ENCODE measurements at regions not wholly inside any gene's neighbourhood (a gene's known extent, or its start where the extent isn't known, plus 50 kb on each side); places are given as distances from the start of the nearest gene placed in this dataset.

DNA sequence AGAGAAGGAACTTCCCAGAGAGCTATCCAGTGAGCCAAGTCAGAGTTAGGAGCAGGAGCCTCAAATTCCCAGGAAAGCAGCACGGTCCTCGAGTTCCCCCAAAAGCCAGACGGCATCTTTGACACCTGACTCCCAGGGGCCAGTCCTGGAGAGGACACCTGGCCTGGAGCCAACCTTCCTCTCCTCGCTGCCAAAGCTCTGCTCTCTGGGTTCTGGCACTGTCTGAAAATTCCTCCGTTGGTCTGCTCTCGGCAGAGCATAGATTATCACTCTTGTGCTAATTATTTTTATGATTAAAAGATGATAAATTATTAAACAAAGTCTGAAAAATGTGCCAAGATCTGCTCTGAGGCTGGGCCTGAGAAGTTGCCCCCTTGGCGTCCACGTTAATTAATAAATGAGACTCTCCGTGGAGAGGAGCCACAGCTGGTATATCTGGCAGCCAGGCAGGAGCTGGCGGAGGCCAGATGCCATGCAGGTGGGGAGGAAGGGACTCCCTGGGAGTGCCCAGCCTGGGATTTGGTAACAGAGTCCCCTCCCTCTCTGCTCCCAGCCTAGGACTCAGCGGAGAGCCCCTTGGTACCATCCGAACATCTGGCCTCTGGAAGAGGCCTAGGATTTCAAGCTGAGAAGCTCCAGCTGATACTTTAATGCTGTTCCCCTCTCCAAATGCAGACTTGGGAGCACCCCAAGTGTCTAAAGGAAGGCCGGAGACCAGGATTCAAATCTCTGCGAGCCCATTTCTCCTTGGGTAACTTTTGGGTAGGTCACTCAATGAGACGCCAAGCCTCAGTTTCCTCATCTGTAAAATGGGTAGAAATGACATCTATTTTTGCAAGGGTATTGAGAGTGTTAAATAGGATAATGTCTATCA lies 163.7 kb upstream of the POU3F1 start:
- Mint-ChIP-seq H3K4me3 (no peak overlapping the region), H3K27me3 (peaks cover 23 to 44% (median 41%) of the 10 kb centered on the region in 3 donors), H3K36me3 (no peaks in the 10 kb centered on the region), H3K27ac (no peak overlapping the region), H3K4me1 (peaks cover 13 to 24% (median 16%) of the 10 kb centered on the region in 3 donors), H3K9me3 (peaks cover 0 to 2% (median 0%) of the 10 kb centered on the region in 7 donors)
- ATAC-seq (ENCODE audit: low read depth in 2 of 2) (no peak), DNase-seq (no peak)

DNA sequence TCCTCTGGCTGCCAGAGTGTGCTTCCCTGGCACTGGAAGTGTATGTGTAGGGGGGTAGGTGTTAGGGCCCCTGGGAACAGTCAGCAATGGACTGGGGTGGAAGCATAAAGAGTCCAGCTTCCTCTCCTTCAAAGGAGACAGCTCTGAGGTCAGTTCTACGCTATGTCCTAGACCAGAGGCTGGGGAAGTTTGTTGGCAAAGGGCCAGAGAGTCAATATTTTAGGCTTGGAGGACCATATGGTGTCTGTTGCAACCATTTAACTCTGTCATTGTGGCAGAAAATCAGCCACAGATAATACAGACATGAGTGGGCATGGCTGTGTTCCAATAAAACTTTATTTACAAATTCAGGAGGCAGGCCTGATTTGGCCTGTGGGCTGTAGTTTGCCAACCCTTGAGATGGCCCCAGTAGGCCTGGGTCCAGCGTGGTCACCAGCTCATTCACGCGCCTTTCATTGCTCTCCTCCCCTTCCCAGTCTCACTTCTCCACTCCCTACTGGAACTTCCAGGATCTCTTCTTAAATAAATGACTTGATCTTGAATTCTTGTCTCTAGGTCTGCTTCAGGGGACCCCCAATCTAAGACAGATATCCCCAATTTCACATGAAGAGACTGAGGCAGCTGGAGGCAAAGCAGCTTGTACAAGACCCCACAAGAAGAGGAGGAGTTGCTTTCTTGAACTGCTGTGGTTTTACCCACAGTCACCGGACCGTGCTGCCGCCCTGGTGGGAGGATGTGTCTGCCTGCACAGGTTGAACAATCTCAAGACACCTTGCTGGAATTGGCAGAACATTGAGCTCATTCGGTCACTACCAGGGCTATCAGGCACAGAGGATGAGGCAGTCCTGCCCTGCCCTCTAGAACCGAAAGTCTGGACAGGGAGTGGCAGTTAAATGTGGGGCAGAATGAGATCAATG lies 162.4 kb upstream of the POU3F1 start:
- H3K9me3 Mint-ChIP-seq: peaks cover 0 to 2% (median 0%) of the 10 kb centered on the region in 7 donors
- ATAC-seq (ENCODE audit: low read depth in 2 of 2) (no peak), DNase-seq (no peak)
- peaks cover 21 to 33% (median 29%) of the 10 kb centered on the region in 3 donors for H3K27me3 Mint-ChIP-seq
- peaks cover 9 to 20% (median 16%) of the 10 kb centered on the region in 3 donors for H3K4me1 Mint-ChIP-seq
- H3K4me3 Mint-ChIP-seq: peak overlapping the region in 1 of 8 donors; percentile 44
- peak overlapping the region in 1 of 6 donors; percentile 2 for H3K27ac Mint-ChIP-seq
- no peaks in the 10 kb centered on the region for H3K36me3 Mint-ChIP-seq

DNA sequence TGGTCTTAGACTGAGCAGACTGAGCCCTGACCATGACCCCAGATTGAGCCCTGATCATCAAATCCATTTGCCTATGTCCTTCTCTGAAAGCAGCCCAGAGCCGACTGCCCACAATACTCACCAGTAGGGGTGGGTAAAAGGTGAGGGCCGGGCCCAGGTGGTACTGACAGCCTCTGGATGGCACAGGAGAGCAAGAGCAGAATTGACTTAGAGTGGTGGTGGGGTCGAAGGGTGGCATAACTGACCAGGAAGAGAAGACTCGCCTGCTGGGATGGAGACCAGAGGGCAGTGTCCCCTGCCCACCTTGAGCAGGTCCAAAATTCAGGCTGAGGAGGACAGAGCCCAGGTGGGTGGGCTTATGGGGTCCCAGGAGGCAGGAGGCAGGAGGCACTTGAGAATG lies 161.3 kb upstream of the POU3F1 start:
- peaks cover 0 to 9% (median 9%) of the 10 kb centered on the region in 3 donors for H3K4me1 Mint-ChIP-seq
- H3K27ac Mint-ChIP-seq: peak overlapping the region in 1 of 6 donors; percentile 57
- H3K27me3 Mint-ChIP-seq: peaks cover 16 to 23% (median 19%) of the 10 kb centered on the region in 3 donors
- H3K4me3 Mint-ChIP-seq: peak overlapping the region in 1 of 8 donors; percentile 64
- no peak for DNase-seq
- H3K36me3 Mint-ChIP-seq: no peaks in the 10 kb centered on the region
- no peak for ATAC-seq (ENCODE audit: low read depth in 2 of 2)
- no peaks in the 10 kb centered on the region for H3K9me3 Mint-ChIP-seq

DNA sequence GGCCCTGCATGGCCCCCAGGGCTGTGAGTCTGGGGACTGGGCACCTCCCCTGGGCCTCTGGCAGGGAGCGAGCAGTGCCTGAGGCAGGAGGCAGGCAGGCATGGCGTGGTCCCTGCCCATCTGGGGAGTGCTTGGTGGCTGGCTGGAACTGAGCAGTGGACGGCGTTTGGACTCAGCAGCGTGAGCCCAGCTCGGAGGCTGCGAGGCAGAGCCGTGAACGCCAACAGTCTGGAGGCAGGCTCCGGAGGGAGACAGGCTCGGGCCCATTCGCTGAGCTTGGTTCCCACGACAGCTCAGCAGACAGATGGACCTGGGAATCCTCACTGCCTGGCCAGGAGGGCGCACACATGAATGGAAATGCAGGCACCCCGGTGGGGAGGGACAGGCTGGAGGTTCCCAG lies 160.7 kb upstream of the POU3F1 start:
- Mint-ChIP-seq H3K4me1 (peaks cover 0 to 9% (median 8%) of the 10 kb centered on the region in 3 donors), H3K9me3 (no peaks in the 10 kb centered on the region), H3K4me3 (no peak overlapping the region), H3K27me3 (peaks cover 14 to 18% (median 15%) of the 10 kb centered on the region in 3 donors), H3K27ac (no peak overlapping the region), H3K36me3 (no peaks in the 10 kb centered on the region)
- DNase-seq (no peak), ATAC-seq (ENCODE audit: low read depth in 2 of 2) (no peak)

DNA sequence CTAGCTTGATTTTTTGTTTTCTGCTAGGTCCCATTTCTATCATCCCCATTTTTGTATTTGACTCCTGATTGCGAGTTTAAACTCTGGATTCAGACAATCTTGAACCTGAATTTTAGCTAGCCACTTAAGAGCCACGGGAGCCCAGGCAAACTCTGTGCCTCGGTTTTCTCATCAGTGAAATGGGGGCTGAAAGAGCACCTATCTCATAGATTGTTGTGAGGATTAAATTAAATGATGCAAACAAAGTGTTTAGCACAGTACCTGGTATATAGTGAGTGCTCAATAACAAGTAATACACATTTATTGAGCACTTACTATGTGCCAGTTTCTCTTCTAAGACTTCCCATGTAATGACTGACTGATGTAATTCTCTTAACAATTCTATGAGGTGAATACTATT lies 158.1 kb upstream of the POU3F1 start:
- H3K27ac Mint-ChIP-seq: no peak overlapping the region
- ATAC-seq (ENCODE audit: low read depth in 2 of 2) (no peak), DNase-seq (no peak)
- no peak overlapping the region for H3K4me3 Mint-ChIP-seq
- H3K36me3 Mint-ChIP-seq: no peaks in the 10 kb centered on the region
- H3K4me1 Mint-ChIP-seq: peaks cover 0 to 9% (median 8%) of the 10 kb centered on the region in 3 donors
- H3K9me3 Mint-ChIP-seq: peaks cover 0 to 12% (median 4%) of the 10 kb centered on the region in 7 donors
- peaks cover 0 to 5% (median 0%) of the 10 kb centered on the region in 3 donors for H3K27me3 Mint-ChIP-seq

DNA sequence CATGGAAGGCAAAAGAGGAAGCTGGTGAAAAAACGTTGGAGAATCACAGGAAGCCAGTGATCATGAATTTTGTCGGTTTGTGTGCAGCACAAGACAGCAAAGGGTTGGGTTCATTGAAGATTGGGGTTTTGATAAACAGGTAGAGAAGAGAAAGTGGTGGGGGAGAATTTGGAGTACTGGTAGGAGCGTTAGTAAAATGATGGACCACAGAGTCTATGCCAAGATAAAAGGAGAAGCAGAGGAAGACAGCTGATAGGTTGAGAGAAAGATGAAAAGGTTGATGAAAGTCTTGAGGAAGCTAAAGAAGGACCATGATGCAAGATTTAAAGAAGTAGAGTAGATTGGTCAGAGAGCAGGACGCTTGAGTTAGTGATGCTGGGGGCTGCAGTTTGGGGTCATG lies 156.8 kb upstream of the POU3F1 start:
- H3K27me3 Mint-ChIP-seq: peaks cover 2 to 13% (median 5%) of the 10 kb centered on the region in 3 donors
- peaks cover 0 to 5% (median 2%) of the 10 kb centered on the region in 3 donors for H3K4me1 Mint-ChIP-seq
- ATAC-seq (ENCODE audit: low read depth in 2 of 2) (no peak), DNase-seq (no peak)
- peaks cover 0 to 19% (median 5%) of the 10 kb centered on the region in 7 donors for H3K9me3 Mint-ChIP-seq
- H3K4me3 Mint-ChIP-seq: no peak overlapping the region
- H3K36me3 Mint-ChIP-seq: no peaks in the 10 kb centered on the region
- H3K27ac Mint-ChIP-seq: no peak overlapping the region

DNA sequence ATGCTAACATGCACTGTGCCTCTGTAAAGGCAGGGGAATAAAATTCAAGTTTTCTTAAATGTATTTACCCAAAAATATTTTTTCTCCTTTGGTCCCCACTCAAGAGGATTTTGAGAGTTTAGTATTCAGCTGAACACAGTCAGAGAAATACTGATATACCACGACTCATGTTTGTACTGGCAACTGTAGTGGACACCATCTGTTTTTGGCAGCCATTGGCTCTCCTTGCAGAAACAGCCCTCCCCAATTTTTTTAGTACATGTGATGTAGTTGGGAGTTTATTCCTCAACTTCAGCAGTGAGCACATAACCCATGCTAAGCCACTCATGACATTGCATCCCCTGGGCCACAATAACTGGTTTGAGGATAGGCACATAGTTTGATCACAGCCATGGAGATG lies 154.8 kb upstream of the POU3F1 start:
- Mint-ChIP-seq H3K4me1 (no peaks in the 10 kb centered on the region), H3K27ac (no peak overlapping the region), H3K27me3 (peaks cover 4 to 10% (median 9%) of the 10 kb centered on the region in 3 donors), H3K9me3 (peaks cover 0 to 19% (median 5%) of the 10 kb centered on the region in 7 donors), H3K36me3 (no peaks in the 10 kb centered on the region), H3K4me3 (no peak overlapping the region)
- ATAC-seq (ENCODE audit: low read depth in 2 of 2): no peak
- no peak for DNase-seq

DNA sequence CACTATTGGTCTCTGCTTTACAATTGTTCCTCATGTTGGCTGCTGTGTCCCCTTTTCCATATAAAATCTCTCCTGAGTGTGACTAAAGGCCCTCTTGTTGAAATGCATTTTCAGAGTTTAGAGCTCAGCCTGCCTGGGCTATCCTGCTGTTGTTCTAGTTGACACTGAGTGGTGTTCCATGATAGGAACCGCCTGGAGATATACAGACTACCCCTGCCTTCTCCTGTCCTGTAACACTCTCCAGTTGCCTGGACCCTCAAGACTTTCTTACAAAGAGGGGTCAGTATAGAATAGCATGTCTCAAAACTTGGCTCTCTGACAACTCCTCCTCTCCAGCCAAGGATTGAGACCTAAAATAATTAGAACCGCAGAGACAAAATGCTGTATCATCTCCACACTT lies 152.0 kb upstream of the POU3F1 start:
- peaks cover 0 to 19% (median 5%) of the 10 kb centered on the region in 7 donors for H3K9me3 Mint-ChIP-seq
- no peak overlapping the region for H3K27ac Mint-ChIP-seq
- H3K4me3 Mint-ChIP-seq: no peak overlapping the region
- H3K36me3 Mint-ChIP-seq: no peaks in the 10 kb centered on the region
- H3K4me1 Mint-ChIP-seq: no peaks in the 10 kb centered on the region
- no peak for ATAC-seq (ENCODE audit: low read depth in 2 of 2)
- no peak for DNase-seq
- peaks cover 4 to 15% (median 10%) of the 10 kb centered on the region in 3 donors for H3K27me3 Mint-ChIP-seq

DNA sequence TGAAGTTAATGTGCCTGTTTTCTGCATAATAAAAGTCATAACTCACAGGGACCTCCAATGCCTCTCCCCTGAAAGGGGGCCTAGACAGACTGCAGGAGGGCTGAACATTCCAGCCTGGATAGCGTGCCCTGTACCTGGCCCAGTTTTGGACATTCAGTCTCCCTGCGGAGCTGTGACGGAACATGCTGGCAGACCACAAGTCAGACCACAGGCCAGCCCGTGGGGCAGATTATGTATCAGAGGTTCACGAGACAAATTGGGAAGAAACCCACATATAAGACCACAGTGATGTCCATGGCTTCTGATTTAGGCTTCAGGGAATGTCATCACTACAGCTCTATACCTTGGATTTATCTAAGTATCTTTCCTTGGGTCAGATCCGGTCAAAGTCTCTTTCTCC lies 151.5 kb upstream of the POU3F1 start:
- ATAC-seq (ENCODE audit: low read depth in 2 of 2) (no peak), DNase-seq (no peak)
- no peaks in the 10 kb centered on the region for H3K36me3 Mint-ChIP-seq
- no peak overlapping the region for H3K27ac Mint-ChIP-seq
- H3K27me3 Mint-ChIP-seq: peaks cover 5 to 20% (median 16%) of the 10 kb centered on the region in 3 donors
- H3K4me1 Mint-ChIP-seq: no peaks in the 10 kb centered on the region
- peaks cover 0 to 19% (median 5%) of the 10 kb centered on the region in 7 donors for H3K9me3 Mint-ChIP-seq
- H3K4me3 Mint-ChIP-seq: no peak overlapping the region

DNA sequence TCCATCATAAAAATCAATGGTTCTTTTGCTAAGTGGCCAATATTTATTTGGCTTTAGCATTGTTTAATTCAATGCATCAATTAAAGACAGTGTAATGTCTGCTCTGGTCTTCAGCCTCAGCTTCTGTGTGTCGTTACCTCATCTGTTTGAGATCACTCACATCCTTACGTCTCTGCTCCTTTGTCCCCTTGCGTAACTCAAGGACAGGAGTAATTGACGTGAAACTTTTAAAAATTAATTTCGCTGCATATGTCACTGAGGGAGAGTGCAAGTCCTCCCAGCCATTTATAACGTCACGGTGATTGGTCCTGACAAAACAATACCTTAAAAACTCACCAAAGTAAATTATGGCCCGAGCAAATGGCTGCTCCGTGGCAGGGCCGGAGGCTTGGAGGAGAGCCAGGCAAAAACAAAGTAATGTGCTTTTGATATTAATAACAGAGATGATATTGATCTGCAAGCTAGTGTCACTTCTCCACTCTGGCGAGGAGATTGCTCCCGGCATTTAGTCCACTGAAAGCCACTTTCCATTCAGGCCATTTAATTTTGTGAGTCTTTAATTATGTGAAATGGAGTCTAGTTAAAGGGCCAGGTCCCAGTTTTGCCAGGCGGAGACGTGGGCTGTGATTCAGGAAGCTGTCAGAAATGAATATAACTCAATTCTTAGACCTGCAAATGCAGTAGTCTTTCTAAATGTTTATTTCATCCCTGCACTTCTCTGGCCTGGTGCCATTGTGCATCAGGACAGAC lies 150.9 kb upstream of the POU3F1 start:
- peaks cover 10 to 25% (median 22%) of the 10 kb centered on the region in 3 donors for H3K27me3 Mint-ChIP-seq
- H3K36me3 Mint-ChIP-seq: peaks cover 0 to 4% of the 10 kb centered on the region in 2 donors
- no peaks in the 10 kb centered on the region for H3K4me1 Mint-ChIP-seq
- peak overlapping the region in 1 of 6 donors; percentile 4 for H3K27ac Mint-ChIP-seq
- ATAC-seq (ENCODE audit: low read depth in 2 of 2): no peak
- H3K9me3 Mint-ChIP-seq: peaks cover 0 to 19% (median 5%) of the 10 kb centered on the region in 7 donors
- no peak overlapping the region for H3K4me3 Mint-ChIP-seq
- DNase-seq: no peak

DNA sequence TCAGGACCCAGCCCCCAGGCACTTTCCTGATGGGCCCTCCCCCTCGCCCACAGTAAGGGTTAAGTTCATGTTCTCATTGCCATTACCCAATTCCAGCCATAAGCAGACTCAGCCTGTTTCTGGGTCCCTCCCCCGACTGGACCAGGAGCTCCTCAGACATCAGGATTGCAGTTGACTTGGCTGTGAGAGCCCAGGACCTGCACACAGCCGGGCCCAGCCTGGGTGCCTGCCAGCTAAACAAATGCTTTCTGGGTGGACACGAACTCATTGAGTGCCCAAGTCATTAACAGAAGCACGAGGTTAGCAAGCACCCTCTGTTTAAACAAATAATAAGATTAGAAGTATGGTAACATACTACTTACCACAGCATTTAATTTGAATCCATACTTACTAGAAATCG lies 147.9 kb upstream of the POU3F1 start:
- peaks cover 22 to 42% (median 30%) of the 10 kb centered on the region in 3 donors for H3K27me3 Mint-ChIP-seq
- peak overlapping the region in 2 of 6 donors; percentile 37 to 49 for H3K27ac Mint-ChIP-seq
- ATAC-seq (ENCODE audit: low read depth in 2 of 2): no peak
- peaks cover 0 to 17% (median 10%) of the 10 kb centered on the region in 3 donors for H3K4me1 Mint-ChIP-seq
- H3K4me3 Mint-ChIP-seq: no peak overlapping the region
- peaks cover 0 to 4% of the 10 kb centered on the region in 2 donors for H3K36me3 Mint-ChIP-seq
- peaks cover 0 to 4% (median 0%) of the 10 kb centered on the region in 7 donors for H3K9me3 Mint-ChIP-seq
- no peak for DNase-seq

DNA sequence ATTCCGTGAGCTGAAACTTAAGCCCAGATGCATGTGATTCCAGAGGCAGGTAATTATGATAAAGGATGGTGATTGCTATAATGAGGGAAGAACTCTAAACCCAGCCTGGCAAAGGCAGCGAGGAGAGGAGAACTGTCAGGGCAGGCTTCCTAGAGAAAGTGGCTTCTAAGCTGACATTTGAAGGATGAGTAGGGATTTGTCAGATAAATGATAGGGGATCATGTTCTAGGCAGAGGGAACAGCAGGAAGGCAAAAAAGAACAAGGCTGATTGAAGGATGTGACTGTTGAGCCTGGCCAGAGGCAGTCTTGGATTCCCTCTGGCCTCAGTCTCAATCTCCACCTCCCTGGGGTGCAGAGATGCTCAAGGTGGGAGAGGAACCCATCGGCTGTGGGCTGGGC lies 146.4 kb upstream of the POU3F1 start:
- DNase-seq (no peak), ATAC-seq (ENCODE audit: low read depth in 2 of 2) (no peak)
- Mint-ChIP-seq H3K9me3 (peaks cover 0 to 5% (median 0%) of the 10 kb centered on the region in 7 donors), H3K27ac (no peak overlapping the region), H3K4me3 (no peak overlapping the region), H3K27me3 (peaks cover 25 to 47% (median 27%) of the 10 kb centered on the region in 3 donors), H3K36me3 (peaks cover 0 to 4% of the 10 kb centered on the region in 2 donors), H3K4me1 (peaks cover 0 to 17% (median 10%) of the 10 kb centered on the region in 3 donors)

All from naive B cell (primary cell).